Peyer's patch (tissue), 4 donors: ENCODE measurements at regions not wholly inside any gene's neighbourhood (a gene's known extent, or its start where the extent isn't known, plus 50 kb on each side); places are given as distances from the start of the nearest gene placed in this dataset.

Experiments
- POLR2A ChIP-seq, 2 donors: fragments of 450-650 bp; IDR thresholded peaks; one replicate each; pipeline ENCODE4 v1.5.1; 2017; ENCODE audit warnings: antibody characterized with exemption in 2 of 2, mild to moderate bottlenecking in 2 of 2, moderate library complexity in 2 of 2
- TF ChIP-seq, protein P1 (sequence below), 6 experiments: fragments of 450-650 bp in 4 of 6; fragments of 200-600 bp in 2 of 6; sonication (generic) in 1 of 6; IDR thresholded peaks; one replicate each; pipeline ENCODE4 v1.5.1; 2017 to 2019; ENCODE audit warnings: antibody characterized with exemption in 6 of 6, mild to moderate bottlenecking in 3 of 6, moderate library complexity in 1 of 6

DNA sequence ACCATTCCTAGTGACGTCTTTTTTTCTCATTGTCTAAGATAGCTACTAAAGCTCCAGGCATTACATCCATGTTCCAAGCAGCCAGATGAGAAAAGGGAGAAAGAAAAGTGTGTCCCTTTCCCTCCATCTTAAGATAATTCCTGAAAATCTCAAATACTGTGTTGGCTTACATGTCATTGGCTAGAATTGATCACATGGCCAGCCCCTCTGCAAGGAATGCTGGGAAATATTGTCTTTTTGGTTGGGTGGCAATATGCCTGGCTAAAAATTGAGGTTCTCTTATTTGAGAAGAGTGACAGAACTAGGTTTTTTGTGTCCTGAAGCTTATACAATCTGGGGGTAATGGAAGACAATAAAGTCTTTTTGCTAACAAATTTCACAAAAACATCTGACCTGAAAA is 264.3 kb downstream of the RPAP3 start:
- TF ChIP-seq, protein P1, sequence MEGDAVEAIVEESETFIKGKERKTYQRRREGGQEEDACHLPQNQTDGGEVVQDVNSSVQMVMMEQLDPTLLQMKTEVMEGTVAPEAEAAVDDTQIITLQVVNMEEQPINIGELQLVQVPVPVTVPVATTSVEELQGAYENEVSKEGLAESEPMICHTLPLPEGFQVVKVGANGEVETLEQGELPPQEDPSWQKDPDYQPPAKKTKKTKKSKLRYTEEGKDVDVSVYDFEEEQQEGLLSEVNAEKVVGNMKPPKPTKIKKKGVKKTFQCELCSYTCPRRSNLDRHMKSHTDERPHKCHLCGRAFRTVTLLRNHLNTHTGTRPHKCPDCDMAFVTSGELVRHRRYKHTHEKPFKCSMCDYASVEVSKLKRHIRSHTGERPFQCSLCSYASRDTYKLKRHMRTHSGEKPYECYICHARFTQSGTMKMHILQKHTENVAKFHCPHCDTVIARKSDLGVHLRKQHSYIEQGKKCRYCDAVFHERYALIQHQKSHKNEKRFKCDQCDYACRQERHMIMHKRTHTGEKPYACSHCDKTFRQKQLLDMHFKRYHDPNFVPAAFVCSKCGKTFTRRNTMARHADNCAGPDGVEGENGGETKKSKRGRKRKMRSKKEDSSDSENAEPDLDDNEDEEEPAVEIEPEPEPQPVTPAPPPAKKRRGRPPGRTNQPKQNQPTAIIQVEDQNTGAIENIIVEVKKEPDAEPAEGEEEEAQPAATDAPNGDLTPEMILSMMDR (IDR thresholded peaks at IDR 0.05): no peak
- TF ChIP-seq POLR2A (IDR thresholded peaks at IDR 0.05): no peak
